Neural crest cell (in vitro differentiated cells): ENCODE measurements at regions not wholly inside any gene's neighbourhood (a gene's known extent, or its start where the extent isn't known, plus 50 kb on each side); places are given as distances from the start of the nearest gene placed in this dataset.

ENCODE experiments used
- DNase-seq: peaks from one replicate; pipeline ENCODE4 v3.0.0; 2021; ENCODE audit warnings: low read depth, mixed read lengths, low spot score
- H3K27ac Mint-ChIP-seq: one replicate; pipeline ENCODE4 v1.8.0; 2021; ENCODE audit warnings: mild to moderate bottlenecking, mixed read lengths; ENCODE audit not compliant: unreplicated experiment
- H3K27me3 Mint-ChIP-seq: 2 replicates; pipeline ENCODE4 v1.8.0; 2021; ENCODE audit warnings: low read depth, mild to moderate bottlenecking, mixed read lengths
- H3K36me3 Mint-ChIP-seq: 2 replicates; pipeline ENCODE4 v1.8.0; 2021; ENCODE audit warnings: low read depth, mild to moderate bottlenecking, mixed read lengths
- H3K4me1 Mint-ChIP-seq: 2 replicates; pipeline ENCODE4 v1.8.0; 2021; ENCODE audit warnings: mixed read lengths
- H3K4me3 Mint-ChIP-seq: one replicate; pipeline ENCODE4 v1.8.0; 2021; ENCODE audit warnings: mild to moderate bottlenecking, mixed read lengths
- H3K9me3 Mint-ChIP-seq: 2 replicates; pipeline ENCODE4 v1.8.0; 2021; ENCODE audit warnings: mixed read lengths
- TF ChIP-seq, protein P1 (sequence below): fragments of 200-600 bp; sonication (generic); conservative IDR thresholded peaks from 2 replicates; pipeline ENCODE4 v1.5.0; 2021; ENCODE audit warnings: antibody characterized with exemption, mild to moderate bottlenecking

- no peaks in the 10 kb centered on the region for H3K4me1 Mint-ChIP-seq
- no peak overlapping the region for H3K4me3 Mint-ChIP-seq
- DNase-seq, result no peak
- H3K27ac Mint-ChIP-seq, result no peak overlapping the region
- no peaks in the 10 kb centered on the region for H3K27me3 Mint-ChIP-seq
- peaks cover 3% of the 10 kb centered on the region for H3K9me3 Mint-ChIP-seq
- H3K36me3 Mint-ChIP-seq, result no peaks in the 10 kb centered on the region
- TF ChIP-seq, protein P1, sequence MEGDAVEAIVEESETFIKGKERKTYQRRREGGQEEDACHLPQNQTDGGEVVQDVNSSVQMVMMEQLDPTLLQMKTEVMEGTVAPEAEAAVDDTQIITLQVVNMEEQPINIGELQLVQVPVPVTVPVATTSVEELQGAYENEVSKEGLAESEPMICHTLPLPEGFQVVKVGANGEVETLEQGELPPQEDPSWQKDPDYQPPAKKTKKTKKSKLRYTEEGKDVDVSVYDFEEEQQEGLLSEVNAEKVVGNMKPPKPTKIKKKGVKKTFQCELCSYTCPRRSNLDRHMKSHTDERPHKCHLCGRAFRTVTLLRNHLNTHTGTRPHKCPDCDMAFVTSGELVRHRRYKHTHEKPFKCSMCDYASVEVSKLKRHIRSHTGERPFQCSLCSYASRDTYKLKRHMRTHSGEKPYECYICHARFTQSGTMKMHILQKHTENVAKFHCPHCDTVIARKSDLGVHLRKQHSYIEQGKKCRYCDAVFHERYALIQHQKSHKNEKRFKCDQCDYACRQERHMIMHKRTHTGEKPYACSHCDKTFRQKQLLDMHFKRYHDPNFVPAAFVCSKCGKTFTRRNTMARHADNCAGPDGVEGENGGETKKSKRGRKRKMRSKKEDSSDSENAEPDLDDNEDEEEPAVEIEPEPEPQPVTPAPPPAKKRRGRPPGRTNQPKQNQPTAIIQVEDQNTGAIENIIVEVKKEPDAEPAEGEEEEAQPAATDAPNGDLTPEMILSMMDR, result no peak
Measured at GRCh38 chr4:31125061-31125460, 404.9 kb downstream of the PCDH7 start.

DNA sequence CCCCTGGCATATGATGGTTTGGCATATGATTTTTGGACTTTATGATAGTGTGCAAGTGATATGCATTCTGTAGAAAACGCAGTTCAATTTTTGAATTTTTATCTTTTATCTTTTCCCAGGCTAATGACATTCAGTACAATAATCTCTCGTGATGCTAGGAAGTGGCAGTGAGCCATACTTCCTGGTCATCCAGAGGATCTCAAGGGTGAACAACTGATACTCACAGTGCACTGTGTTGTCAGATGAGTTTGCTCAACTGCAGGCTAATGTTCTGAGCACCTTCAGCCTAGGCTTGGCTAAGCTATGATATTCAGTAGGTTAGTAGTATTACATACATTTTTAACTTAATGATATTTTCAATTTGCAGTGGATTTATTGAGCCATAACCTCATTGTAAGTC, 405.3 kb downstream of the PCDH7 start:
- Mint-ChIP-seq H3K4me3 (no peak overlapping the region), H3K9me3 (peaks cover 3% of the 10 kb centered on the region), H3K27me3 (no peaks in the 10 kb centered on the region)

DNA sequence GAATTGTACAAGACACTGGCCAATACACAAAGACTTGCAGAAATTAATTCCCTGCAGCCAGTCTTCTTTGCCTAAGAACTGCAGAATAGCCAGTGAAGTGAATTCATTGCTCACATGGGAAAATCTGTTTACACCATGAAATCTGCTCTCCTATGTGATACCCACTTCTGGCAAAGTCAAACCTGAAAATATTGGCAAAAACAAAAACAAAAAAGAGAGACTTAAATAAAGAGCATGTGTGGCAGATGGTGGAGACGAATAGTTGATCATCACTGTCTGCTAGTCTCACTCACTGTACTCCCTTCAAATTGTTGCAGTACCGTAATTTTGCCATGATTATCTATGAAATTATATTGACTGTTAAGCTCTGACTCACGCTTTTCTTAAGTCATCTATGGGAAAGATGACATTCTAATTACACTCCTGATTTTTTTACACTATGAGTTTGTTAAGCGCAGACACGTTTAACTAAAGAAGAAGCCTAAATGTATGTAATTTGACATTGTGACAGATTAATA, 406.8 kb downstream of the PCDH7 start:
- H3K36me3 Mint-ChIP-seq, result no peaks in the 10 kb centered on the region
- TF ChIP-seq, protein P1, result no peak
- no peak for DNase-seq
- no peaks in the 10 kb centered on the region for H3K4me1 Mint-ChIP-seq
- H3K4me3 Mint-ChIP-seq, result no peak overlapping the region
- H3K27me3 Mint-ChIP-seq, result no peaks in the 10 kb centered on the region
- peaks cover 3% of the 10 kb centered on the region for H3K9me3 Mint-ChIP-seq
- no peak overlapping the region for H3K27ac Mint-ChIP-seq

More for the DNA sequence above, 405.3 kb downstream of the PCDH7 start:
- Mint-ChIP-seq H3K4me1 (no peaks in the 10 kb centered on the region), H3K27ac (no peak overlapping the region), H3K36me3 (no peaks in the 10 kb centered on the region)
- no peak for DNase-seq
- TF ChIP-seq, protein P1, result no peak

- TF ChIP-seq, protein P1, result no peak
- Mint-ChIP-seq H3K9me3 (no peaks in the 10 kb centered on the region), H3K27me3 (no peaks in the 10 kb centered on the region), H3K36me3 (no peaks in the 10 kb centered on the region), H3K4me1 (no peaks in the 10 kb centered on the region), H3K4me3 (no peak overlapping the region), H3K27ac (no peak overlapping the region)
- DNase-seq, result no peak
Measured at GRCh38 chr4:31130930-31131329, 410.8 kb downstream of the PCDH7 start.

DNA sequence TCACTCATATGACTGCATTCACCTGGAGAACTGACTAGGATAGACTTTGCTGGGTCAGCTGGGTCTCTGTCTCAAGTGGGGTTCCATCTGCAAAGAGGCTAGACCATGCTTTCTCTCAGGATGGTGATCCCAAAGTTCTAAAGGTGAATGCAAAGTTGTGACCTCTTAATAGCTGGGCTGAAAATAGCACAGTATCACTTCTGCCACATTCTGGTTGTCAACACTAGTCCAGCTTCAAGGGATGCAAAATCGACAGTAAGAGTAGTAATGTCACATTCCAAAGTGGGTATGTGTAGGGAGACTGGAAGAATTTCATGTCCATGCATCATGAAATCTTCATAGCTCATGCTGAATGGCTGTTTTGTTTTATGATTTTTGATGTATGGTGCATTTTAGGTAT, 414.6 kb downstream of the PCDH7 start:
- H3K4me3 Mint-ChIP-seq, result no peak overlapping the region
- H3K27me3 Mint-ChIP-seq, result no peaks in the 10 kb centered on the region
- no peak for DNase-seq
- TF ChIP-seq, protein P1, result no peak
- no peaks in the 10 kb centered on the region for H3K9me3 Mint-ChIP-seq
- no peak overlapping the region for H3K27ac Mint-ChIP-seq
- H3K36me3 Mint-ChIP-seq, result no peaks in the 10 kb centered on the region
- peaks cover 10% of the 10 kb centered on the region for H3K4me1 Mint-ChIP-seq

DNA sequence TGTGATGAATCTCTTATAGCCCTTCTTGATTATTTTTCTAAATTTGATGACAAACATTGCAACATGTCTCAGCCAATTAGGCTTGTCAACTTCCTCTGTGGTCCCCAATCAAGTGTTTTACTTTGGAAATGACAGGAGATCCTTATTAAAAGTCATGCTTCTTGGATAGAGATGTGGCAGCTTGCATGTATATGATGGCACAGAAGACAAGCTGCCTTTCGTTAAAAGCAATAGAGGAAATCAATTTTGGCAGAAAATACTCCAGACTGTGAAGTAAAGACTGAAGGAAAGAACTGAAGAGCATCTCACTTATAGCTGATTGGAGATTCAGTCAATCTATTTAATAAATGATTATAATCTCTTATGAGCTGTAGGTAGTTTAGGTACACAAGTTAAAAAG, 419.6 kb downstream of the PCDH7 start:
- Mint-ChIP-seq H3K27me3 (no peaks in the 10 kb centered on the region), H3K9me3 (no peaks in the 10 kb centered on the region), H3K4me1 (peaks cover 10% of the 10 kb centered on the region), H3K27ac (no peak overlapping the region), H3K4me3 (no peak overlapping the region), H3K36me3 (no peaks in the 10 kb centered on the region)
- TF ChIP-seq, protein P1, result no peak
- DNase-seq, result no peak
